ENCODE measurements at regions not wholly inside any gene's neighbourhood (a gene's known extent, or its start where the extent isn't known, plus 50 kb on each side); places are given as distances from the start of the nearest gene placed in this dataset.

DNA sequence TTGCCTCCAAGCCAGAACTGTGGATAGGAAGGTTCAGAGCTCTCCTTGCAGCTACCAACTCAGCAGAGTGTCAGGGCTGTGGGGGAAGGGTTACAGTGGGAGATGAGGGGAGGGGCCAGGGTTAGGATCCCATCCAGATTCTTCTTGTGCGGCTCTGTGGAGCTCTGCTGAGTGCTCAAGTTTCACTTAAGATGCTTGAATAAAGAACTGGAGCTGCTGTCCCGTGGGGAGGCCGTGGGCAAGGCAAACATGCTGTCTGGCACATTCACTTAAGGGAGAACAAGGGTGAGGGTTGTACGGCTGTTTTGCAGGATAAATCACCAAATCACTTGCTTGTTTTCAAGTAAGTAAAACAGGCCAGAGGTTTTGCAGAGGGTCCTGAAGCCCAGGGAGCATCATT lies 197.1 kb downstream of the FAM76B start:
- H3K9me3 Mint-ChIP-seq, result no peaks in the 10 kb centered on the region

DNA sequence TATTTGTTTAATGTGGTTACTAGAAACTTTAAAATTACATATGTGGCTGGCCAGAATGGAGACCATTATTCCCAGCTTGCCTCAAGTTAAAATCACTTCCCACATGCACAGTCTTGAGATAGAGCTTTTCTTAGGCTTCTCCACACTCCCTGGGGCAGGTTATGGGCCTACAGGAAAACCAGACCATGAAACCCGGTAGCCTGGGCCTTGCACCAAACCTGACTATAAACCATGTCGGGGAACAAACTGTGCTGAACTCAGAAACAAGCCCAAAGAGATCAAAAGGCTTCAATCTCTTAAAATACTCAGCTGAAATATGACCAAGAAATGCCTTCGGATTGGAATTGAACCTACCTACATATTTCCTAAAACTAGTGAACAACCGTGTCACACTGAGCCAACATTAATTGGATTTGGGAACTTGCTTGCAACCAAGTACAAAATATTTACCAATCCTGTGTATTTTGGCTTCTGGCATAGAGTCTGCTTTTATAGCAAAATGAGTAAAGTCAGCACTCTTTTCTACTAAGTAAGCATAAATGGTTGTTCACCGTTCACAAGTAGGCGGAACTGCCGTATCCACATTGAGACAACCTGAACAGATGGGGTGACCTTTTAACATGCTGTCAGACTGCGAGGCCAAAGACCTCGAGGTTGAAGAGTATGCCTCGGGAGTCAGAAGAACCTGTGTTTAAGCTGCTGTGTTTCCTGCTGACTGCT lies 199.5 kb downstream of the FAM76B start:
- Mint-ChIP-seq H3K27ac (no peak overlapping the region), H3K4me3 (no peak overlapping the region), H3K27me3 (no peaks in the 10 kb centered on the region), H3K36me3 (ENCODE audit: low read depth) (no peaks in the 10 kb centered on the region), H3K9me3 (no peaks in the 10 kb centered on the region), H3K4me1 (ENCODE audit: low read depth) (peaks cover 9% of the 10 kb centered on the region)

More for the DNA sequence above, 197.1 kb downstream of the FAM76B start:
- Mint-ChIP-seq H3K4me3 (no peak overlapping the region), H3K36me3 (ENCODE audit: low read depth) (no peaks in the 10 kb centered on the region), H3K27me3 (no peaks in the 10 kb centered on the region), H3K4me1 (ENCODE audit: low read depth) (peaks cover 7% of the 10 kb centered on the region), H3K27ac (no peak overlapping the region)

DNA sequence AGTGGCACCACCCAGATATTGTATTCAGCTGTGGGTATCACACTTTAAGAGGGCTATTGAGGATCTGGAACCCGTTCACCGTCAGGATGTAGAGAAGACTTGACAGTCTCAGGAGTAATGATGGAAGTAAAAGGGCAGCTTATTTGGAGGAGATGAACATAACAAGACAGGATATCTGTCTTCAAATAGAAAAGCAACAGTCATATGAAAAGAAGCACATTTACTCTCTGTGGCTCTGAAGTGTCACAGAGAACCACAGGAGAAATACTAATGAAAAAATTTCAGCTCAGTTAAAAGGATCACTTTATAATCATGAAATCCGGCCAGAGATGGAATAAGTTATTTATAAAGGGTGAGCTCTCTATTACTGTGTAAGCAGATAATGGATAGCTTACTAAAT lies 200.8 kb downstream of the FAM76B start:
- Mint-ChIP-seq H3K4me3 (no peak overlapping the region), H3K36me3 (ENCODE audit: low read depth) (no peaks in the 10 kb centered on the region), H3K27me3 (no peaks in the 10 kb centered on the region), H3K9me3 (no peaks in the 10 kb centered on the region), H3K27ac (no peak overlapping the region), H3K4me1 (ENCODE audit: low read depth) (peaks cover 19% of the 10 kb centered on the region)

DNA sequence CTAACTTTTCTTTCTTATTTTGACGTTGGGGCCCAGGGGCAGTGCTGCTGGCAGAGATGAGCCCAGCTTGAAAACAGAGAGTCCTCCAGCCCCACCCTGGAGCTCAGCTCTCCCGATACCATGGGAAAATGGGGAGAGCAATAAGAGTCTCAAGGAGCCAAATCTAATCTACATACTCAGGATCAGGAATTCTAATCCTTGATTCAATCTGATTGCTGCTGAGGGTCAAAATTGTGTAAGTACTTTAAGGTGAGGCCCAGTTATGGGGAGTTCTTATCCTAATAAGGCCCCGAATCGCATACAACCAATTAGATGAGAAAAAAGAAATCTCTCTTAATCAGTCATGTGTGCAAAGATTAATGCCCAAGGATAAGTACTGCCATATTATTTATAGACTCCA lies 202.9 kb downstream of the FAM76B start:
- H3K27me3 Mint-ChIP-seq, result no peaks in the 10 kb centered on the region
- no peak overlapping the region for H3K4me3 Mint-ChIP-seq
- peaks cover 19% of the 10 kb centered on the region for H3K4me1 Mint-ChIP-seq (ENCODE audit: low read depth)
- no peaks in the 10 kb centered on the region for H3K36me3 Mint-ChIP-seq (ENCODE audit: low read depth)
- H3K9me3 Mint-ChIP-seq, result peaks cover 5% of the 10 kb centered on the region
- H3K27ac Mint-ChIP-seq, result no peak overlapping the region

DNA sequence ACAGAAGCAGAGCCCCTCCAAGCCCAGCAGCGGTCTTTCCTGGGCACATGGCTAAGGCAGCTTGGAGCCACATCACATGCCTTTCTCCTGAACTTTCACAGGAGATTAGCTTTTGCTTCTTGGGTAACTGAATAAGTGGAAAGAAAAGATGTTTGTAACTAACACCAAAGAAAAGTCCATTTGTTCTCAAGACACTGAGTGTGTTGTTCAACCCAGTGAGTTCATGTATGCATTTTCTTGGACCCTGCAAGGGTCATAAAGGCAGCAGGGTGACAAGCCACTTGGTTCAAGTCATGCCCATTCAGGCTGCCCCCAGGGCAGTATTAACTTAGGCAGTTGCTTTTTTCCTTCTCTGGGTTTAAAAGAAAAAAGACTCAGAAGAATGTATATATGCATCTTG lies 203.4 kb downstream of the FAM76B start:
- no peaks in the 10 kb centered on the region for H3K27me3 Mint-ChIP-seq
- H3K9me3 Mint-ChIP-seq, result peaks cover 5% of the 10 kb centered on the region
- peaks cover 19% of the 10 kb centered on the region for H3K4me1 Mint-ChIP-seq (ENCODE audit: low read depth)
- no peak overlapping the region for H3K4me3 Mint-ChIP-seq
- no peaks in the 10 kb centered on the region for H3K36me3 Mint-ChIP-seq (ENCODE audit: low read depth)
- no peak overlapping the region for H3K27ac Mint-ChIP-seq

DNA sequence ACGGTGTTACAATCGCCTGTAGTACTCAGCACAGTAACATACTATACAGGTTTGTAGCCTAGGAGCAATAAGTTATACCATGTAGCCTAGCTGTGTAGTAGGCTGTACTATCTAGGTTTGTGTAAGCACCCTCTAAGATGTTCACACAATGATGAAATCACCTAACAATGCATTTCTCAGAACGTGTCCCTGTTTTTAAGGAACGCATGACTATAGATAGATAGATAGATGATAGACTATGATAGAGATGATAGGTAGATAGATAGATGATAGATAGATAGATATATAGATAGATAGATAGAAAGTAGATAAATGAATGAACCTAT lies 203.9 kb downstream of the FAM76B start:
- Mint-ChIP-seq H3K27ac (no peak overlapping the region), H3K9me3 (peaks cover 5% of the 10 kb centered on the region), H3K27me3 (no peaks in the 10 kb centered on the region), H3K4me1 (ENCODE audit: low read depth) (peaks cover 19% of the 10 kb centered on the region), H3K36me3 (ENCODE audit: low read depth) (no peaks in the 10 kb centered on the region), H3K4me3 (no peak overlapping the region)

DNA sequence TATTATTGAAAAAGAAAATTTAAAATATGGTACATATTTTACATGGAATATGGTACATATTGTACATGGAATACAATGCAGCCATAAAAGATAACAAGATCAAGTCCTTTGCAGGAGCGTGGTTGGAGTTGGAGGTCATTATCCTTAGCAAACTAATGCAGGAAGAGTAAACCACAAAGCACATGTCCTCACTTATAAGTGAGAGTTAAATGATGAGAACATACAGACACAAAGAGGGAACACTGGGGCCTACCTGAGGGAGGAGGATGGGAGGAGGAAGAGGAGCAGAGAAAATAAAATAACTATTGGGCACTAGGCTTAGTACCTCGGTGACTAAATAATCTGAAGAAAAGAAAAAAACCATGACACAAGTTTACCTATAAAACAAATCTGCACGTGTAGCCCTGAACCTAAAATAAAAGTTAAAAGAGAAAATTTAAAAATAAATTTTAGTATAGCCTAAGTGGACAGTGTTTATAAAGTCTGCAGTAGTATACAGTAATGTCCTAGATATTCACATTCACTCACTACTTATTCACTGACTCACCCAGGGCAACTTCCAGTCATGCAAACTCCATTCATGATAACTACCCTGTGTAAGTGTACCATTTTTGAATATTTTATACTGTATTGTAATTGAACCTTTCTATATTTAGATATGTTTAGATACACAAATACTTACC lies 204.4 kb downstream of the FAM76B start:
- H3K4me1 Mint-ChIP-seq (ENCODE audit: low read depth), result peaks cover 19% of the 10 kb centered on the region
- no peak overlapping the region for H3K4me3 Mint-ChIP-seq
- H3K36me3 Mint-ChIP-seq (ENCODE audit: low read depth), result no peaks in the 10 kb centered on the region
- peaks cover 5% of the 10 kb centered on the region for H3K9me3 Mint-ChIP-seq
- no peaks in the 10 kb centered on the region for H3K27me3 Mint-ChIP-seq
- peak overlapping the region; percentile 42 for H3K27ac Mint-ChIP-seq

DNA sequence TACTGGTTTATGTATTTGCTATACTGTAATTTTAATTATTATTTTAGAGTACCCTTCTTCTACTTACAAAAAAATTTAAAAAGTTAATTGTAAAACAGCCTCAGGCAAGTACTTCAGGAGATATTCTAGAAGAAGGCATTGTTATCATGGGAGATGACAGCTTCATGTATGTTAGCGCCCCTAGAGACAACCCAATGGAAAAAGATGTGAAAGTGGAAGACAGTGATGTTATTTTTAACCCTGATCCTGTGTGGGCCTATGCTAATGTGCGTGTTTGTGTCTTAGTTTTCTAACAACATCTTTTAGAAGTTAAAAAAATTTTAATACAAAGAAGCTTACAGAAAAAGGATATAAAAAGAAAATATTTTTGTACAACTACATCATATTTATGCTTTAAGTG lies 205.0 kb downstream of the FAM76B start:
- Mint-ChIP-seq H3K27me3 (no peaks in the 10 kb centered on the region), H3K4me3 (no peak overlapping the region), H3K27ac (no peak overlapping the region), H3K4me1 (ENCODE audit: low read depth) (peaks cover 19% of the 10 kb centered on the region), H3K36me3 (ENCODE audit: low read depth) (no peaks in the 10 kb centered on the region), H3K9me3 (peaks cover 7% of the 10 kb centered on the region)

DNA sequence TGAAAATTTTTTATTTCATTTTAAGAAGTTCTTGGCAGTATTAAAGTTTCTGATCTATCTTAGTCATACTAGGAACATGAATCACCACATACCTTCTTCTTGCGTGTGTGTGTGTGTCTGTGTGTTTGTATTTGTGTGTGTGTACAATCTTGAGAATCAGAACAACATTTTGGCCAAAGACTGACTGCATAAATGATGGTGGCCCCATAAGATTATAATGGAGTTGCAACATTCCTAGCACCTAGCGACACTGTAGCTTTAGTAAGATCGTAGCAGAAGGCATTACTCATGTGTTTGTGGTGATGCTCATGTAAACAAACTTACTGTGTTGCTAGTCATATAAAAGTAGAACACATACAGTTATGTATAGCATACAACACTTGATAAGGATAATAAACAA lies 205.4 kb downstream of the FAM76B start:
- Mint-ChIP-seq H3K36me3 (ENCODE audit: low read depth) (no peaks in the 10 kb centered on the region), H3K27ac (no peak overlapping the region), H3K9me3 (peaks cover 9% of the 10 kb centered on the region), H3K27me3 (no peaks in the 10 kb centered on the region), H3K4me3 (no peak overlapping the region), H3K4me1 (ENCODE audit: low read depth) (peaks cover 19% of the 10 kb centered on the region)

DNA sequence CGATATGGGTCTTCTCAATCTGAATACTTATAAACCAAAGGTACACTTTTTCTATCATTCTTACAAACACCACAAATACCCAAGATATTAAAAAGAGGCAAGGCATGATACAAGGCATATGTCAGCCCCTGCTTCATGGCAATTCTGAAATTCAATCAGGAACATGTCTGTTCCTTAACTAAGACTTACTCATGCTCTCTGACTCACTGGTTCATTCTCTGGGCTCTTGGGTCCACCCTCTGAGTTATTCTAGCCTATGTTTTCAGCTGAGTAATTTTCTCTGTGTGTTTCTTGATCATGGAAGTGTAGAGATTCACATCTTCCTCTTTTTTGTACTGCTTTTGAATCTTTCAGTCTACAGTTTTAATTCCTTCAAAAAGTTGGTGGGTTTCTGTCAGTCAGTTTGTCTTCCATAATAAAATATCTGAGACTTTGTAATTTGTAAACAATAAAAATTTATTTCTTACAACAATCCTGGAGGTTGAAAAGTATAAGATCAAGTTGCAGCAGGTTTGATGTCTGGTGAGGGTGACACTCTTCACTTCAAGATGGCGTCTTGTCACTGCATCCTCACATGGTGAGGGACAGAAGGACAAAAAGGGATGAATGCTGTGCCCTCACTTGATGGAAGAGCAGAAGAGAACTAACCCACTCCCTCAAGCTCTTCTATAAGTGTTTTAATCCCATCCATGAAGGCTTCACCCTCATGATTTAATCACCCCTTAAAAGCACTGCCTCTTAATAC lies 211.7 kb downstream of the FAM76B start:
- no peak overlapping the region for H3K4me3 Mint-ChIP-seq
- H3K27ac Mint-ChIP-seq, result peak overlapping the region; percentile 34
- peaks cover 17% of the 10 kb centered on the region for H3K4me1 Mint-ChIP-seq (ENCODE audit: low read depth)
- no peaks in the 10 kb centered on the region for H3K27me3 Mint-ChIP-seq
- H3K36me3 Mint-ChIP-seq (ENCODE audit: low read depth), result no peaks in the 10 kb centered on the region
- H3K9me3 Mint-ChIP-seq, result peaks cover 4% of the 10 kb centered on the region

DNA sequence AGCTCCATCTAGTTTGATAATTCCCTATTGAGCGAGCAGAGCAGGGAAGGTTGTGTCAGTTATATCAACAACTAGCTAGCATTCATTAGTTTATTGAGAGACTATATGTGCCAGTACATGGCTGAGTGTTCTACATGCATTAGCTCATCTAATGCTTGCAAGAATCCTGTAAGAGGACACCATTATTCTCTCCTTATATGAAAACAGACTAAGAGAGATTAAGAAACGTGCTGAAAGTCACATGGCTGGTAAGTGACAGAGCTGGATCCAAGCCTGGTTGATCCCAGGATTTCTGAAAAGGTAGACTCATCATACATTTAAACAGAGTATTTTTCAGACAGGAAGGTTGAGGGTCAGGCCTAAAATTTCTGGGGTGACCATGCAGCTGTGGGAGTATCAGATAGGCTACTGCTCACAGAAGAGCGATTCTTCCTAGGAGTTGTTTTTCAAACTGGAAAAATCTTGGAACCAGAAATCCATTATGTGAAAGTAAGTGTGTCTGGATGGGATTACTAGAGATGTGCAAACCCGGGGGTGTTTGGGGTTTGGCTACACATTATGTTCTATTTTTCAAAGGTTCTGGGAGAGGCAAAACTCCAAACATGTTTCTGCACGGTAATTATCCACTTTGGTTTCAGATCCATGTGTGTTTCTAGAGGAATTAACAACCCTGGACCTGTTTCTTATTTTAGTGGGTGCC lies 213.3 kb downstream of the FAM76B start:
- Mint-ChIP-seq H3K4me3 (no peak overlapping the region), H3K9me3 (peaks cover 4% of the 10 kb centered on the region), H3K27me3 (no peaks in the 10 kb centered on the region), H3K4me1 (ENCODE audit: low read depth) (peaks cover 17% of the 10 kb centered on the region), H3K27ac (no peak overlapping the region), H3K36me3 (ENCODE audit: low read depth) (no peaks in the 10 kb centered on the region)

DNA sequence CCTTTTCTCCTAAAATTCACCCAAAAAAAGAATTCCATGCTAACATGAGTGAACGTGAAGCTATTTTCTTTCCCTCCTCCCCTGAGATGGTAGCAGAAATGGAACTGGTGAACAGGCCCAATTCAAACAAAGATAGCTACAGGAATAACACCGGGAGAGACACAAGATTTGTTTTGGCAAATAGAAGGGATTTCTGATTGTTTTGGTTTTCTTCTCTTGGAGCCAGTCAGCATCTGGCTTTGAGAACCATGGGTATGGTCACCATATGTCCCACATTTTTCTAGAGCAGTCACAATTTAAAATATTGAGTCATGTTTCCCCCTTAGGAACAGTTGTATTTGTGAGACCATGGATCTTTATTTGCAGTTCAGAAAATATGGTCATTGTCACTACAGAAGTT lies 214.1 kb downstream of the FAM76B start:
- Mint-ChIP-seq H3K27ac (no peak overlapping the region), H3K27me3 (peaks cover 4% of the 10 kb centered on the region), H3K4me1 (ENCODE audit: low read depth) (peaks cover 17% of the 10 kb centered on the region), H3K4me3 (no peak overlapping the region), H3K36me3 (ENCODE audit: low read depth) (no peaks in the 10 kb centered on the region), H3K9me3 (peaks cover 4% of the 10 kb centered on the region)

DNA sequence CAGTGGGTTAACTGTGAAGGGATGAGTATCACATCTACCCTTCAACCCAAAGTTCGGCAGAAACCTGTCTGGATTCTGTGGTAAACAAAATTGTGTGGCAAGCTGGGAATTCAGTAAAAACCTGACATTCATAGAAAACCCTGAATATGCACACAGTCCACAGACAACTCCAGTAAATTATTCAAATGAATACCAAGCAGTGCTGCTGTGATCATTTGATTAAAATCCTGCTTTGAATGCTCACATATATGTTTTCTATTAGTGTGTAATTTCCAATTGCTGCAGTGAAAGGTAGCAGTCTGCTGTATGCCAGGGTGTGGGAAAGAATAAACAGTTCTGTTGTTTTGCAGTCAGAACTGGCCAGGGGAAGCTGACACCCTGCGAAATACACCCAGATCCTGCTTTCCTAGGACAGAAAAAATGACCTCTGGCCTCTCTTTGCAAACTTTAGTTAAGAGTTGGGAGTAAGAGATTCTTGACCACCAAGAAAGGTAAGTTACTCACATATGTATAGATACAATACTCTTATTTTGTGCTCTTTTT lies 217.8 kb downstream of the FAM76B start:
- Mint-ChIP-seq H3K27ac (no peak overlapping the region), H3K4me1 (ENCODE audit: low read depth) (peaks cover 11% of the 10 kb centered on the region), H3K4me3 (no peak overlapping the region), H3K27me3 (peaks cover 4% of the 10 kb centered on the region), H3K9me3 (peaks cover 8% of the 10 kb centered on the region), H3K36me3 (ENCODE audit: low read depth) (peaks cover 5% of the 10 kb centered on the region)

DNA sequence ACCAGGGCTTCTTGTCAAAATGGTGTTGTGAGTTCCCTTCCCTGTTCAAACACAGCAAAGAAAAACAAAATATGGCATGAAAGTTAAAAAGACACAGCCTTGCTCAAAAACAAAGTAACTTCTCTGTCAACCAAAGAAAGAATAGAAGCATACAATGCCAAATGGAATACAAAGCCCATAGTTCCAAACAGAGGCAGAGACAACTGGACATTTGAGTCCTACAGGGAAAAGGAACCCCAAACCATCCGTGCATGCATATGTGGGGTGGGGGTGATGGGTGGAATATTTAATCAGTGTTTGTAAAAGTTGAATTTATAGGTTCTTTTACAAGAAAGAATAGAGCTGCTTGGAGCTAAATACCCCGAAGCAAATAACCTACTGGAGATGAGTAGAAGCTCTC lies 218.7 kb downstream of the FAM76B start:
- H3K4me3 Mint-ChIP-seq, result no peak overlapping the region
- H3K27me3 Mint-ChIP-seq, result peaks cover 4% of the 10 kb centered on the region
- peaks cover 5% of the 10 kb centered on the region for H3K36me3 Mint-ChIP-seq (ENCODE audit: low read depth)
- peaks cover 8% of the 10 kb centered on the region for H3K4me1 Mint-ChIP-seq (ENCODE audit: low read depth)
- H3K27ac Mint-ChIP-seq, result no peak overlapping the region
- H3K9me3 Mint-ChIP-seq, result peaks cover 8% of the 10 kb centered on the region

DNA sequence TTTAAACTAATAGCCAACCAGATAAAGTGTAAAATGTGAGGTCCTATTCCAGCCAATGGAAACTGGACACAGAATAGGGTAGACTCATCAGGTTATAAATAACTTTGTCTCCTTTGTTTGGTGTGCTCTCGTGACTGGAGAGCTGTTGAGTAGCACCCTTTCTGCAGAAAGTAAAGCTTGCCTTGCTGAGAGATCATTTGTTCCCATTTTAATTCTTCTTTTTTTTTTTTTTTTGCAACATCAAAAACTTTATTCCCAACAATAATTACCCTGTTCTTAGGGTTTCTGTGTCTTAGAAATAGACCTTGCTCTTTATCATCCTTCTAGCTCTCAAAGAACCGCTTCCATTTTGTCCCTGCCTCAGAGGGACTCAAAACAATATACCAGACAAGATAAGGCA lies 220.4 kb downstream of the FAM76B start:
- H3K4me3 Mint-ChIP-seq, result no peak overlapping the region
- H3K27ac Mint-ChIP-seq, result no peak overlapping the region
- H3K27me3 Mint-ChIP-seq, result peaks cover 4% of the 10 kb centered on the region
- H3K9me3 Mint-ChIP-seq, result peaks cover 8% of the 10 kb centered on the region
- peaks cover 19% of the 10 kb centered on the region for H3K4me1 Mint-ChIP-seq (ENCODE audit: low read depth)
- H3K36me3 Mint-ChIP-seq (ENCODE audit: low read depth), result peaks cover 5% of the 10 kb centered on the region

All from stimulated activated naive CD8-positive, alpha-beta T cell treated with anti-CD3 and anti-CD28 coated beads, Interleukin-15, Interleukin-2, amounts not matched to agents 100 ng/mL and 50 ng/mL, for 24 hours (primary cell).